Breast epithelium (tissue), 4 donors: ENCODE measurements at regions not wholly inside any gene's neighbourhood (a gene's known extent, or its start where the extent isn't known, plus 50 kb on each side); places are given as distances from the start of the nearest gene placed in this dataset.

Experiments used
- DNase-seq, 2 donors: peaks; one replicate each; pipeline ENCODE4 v3.0.0-alpha.2; 2019; ENCODE audit warnings: low spot score in 2 of 2
- H3K27ac ChIP-seq, 2 donors: fragments of 200-600 bp; sonication (generic) in 1 of 2; one replicate each; pipeline ENCODE4 v1.5.1; 2016 to 2019; ENCODE audit warnings: mild to moderate bottlenecking in 1 of 2
- H3K27me3 ChIP-seq, 2 donors: fragments of 200-600 bp; sonication (generic) in 1 of 2; one replicate each; pipeline versions ENCODE4 v1.5.1 to v1.6.0; 2017 to 2019; ENCODE audit warnings: control low read depth in 1 of 2, mild to moderate bottlenecking in 1 of 2
- H3K36me3 ChIP-seq: fragments of 200-600 bp; one replicate; pipeline ENCODE4 v1.5.1; 2019
- H3K4me1 ChIP-seq, 2 donors: fragments of 200-600 bp; sonication (generic); one replicate each; pipeline ENCODE4 v1.5.1; 2016 to 2019; ENCODE audit warnings: control low read depth in 1 of 2
- H3K4me3 ChIP-seq, 3 donors: fragments of 200-600 bp; sonication (generic); 1 replicate in 2 of 3; 2 replicates in 1 of 3; pipeline ENCODE4 v1.5.1; 2016 to 2019; ENCODE audit warnings: mild to moderate bottlenecking in 3 of 3, moderate library complexity in 2 of 3
- H3K9me3 ChIP-seq, 2 donors: fragments of 200-600 bp; sonication (generic) in 1 of 2; one replicate each; pipeline ENCODE4 v1.5.1; 2016 to 2019; ENCODE audit warnings: control low read depth in 1 of 2
- CTCF ChIP-seq, 3 donors: fragments of 450-650 bp; IDR thresholded peaks; one replicate each; pipeline ENCODE4 v1.5.1; 2016 to 2017; ENCODE audit warnings: antibody characterized with exemption in 3 of 3, mild to moderate bottlenecking in 3 of 3, moderate library complexity in 3 of 3
- POLR2A ChIP-seq: fragments of 450-650 bp; IDR thresholded peaks from one replicate; pipeline ENCODE4 v1.6.1; 2016; ENCODE audit warnings: antibody characterized with exemption, mild to moderate bottlenecking, moderate library complexity
- POLR2AphosphoS5 ChIP-seq, 3 donors: sonication (generic); formaldehyde crosslinking; IDR thresholded peaks; one replicate each; pipeline ENCODE4 v1.6.1; 2017; ENCODE audit warnings: antibody characterized with exemption in 3 of 3
- intact Hi-C: fragments of 100-400 bp; cut with DNase I; formaldehyde crosslinking; loops from one replicate; pipeline ENCODE4 v1.15.1; 2023; ENCODE audit warnings: low total_unique reads

DNA sequence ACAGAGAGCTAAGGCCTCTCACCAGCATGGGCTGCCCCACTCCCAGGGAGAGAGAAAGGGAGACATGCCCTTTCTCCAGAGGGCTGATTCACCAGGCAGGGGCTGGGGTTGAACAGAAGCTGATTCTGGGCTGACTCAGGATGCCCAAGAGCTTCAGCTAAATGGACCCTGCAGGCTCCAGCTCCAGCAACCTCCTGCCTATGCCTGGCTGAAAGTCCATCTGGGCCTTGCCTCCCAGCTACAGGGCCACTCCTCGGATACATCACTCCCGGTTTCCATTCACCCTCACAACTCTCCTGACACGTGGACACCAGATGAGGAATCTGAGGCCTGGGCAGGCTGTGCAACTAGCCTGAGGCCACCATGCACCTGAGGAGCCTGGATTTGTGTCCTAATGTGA lies 215.5 kb downstream of the BUD13 start:
- H3K27ac ChIP-seq: no peak overlapping the region
- TF ChIP-seq POLR2AphosphoS5 (IDR thresholded peaks at IDR 0.05) (no peak), CTCF (IDR thresholded peaks at IDR 0.05) (no peak), POLR2A (no peak)
- no peak for DNase-seq
- H3K36me3 ChIP-seq: no peaks in the 10 kb centered on the region
- H3K9me3 ChIP-seq: no peaks in the 10 kb centered on the region
- H3K4me1 ChIP-seq: no peaks in the 10 kb centered on the region
- no peak overlapping the region for H3K4me3 ChIP-seq
- H3K27me3 ChIP-seq: no peaks in the 10 kb centered on the region
- intact Hi-C loops: no loop called here

DNA sequence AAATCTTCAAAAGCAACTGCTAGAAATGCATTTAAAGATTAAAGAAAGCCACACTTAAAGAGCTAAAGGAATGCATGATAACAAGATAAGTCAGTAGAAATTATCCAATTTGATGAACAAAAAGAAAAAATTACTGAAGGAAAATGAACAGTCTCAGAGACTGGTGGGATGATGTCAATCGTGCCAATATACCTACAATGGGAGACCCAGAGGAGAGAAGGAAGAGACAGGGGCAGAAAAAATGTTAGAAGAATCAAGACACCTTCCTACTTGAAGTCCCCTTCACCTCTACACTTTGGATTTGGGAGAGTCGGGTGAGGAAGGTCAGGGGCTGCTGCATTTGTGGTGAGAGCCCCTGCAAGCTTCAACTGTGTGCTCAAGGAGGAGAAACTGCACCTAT lies 216.3 kb downstream of the BUD13 start:
- Histone ChIP-seq H3K27me3 (no peaks in the 10 kb centered on the region), H3K4me3 (no peak overlapping the region), H3K27ac (no peak overlapping the region), H3K36me3 (no peaks in the 10 kb centered on the region), H3K4me1 (no peaks in the 10 kb centered on the region), H3K9me3 (no peaks in the 10 kb centered on the region)
- TF ChIP-seq CTCF (IDR thresholded peaks at IDR 0.05) (no peak), POLR2AphosphoS5 (IDR thresholded peaks at IDR 0.05) (no peak), POLR2A (no peak)
- intact Hi-C loops: no loop called here
- DNase-seq: no peak

DNA sequence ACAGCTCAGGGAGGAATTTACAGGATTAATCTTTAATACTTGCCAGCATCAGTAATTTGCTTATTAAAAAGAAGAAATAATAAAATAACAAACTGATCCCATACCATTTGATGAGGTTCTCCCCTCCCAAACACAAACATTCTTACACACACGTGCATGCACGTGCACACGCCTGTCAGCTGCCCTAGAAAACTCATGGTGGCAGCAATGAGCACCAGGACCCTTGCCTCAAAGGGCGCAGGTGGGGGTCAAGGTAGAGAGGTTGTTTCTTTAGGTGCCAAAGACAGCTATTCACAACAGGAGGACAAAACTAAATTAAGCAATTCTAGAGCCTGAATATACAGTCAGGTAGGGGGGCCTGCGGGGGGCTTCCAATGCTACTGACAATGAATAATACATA lies 219.3 kb downstream of the BUD13 start:
- no peak for DNase-seq
- Histone ChIP-seq H3K4me3 (no peak overlapping the region), H3K4me1 (no peaks in the 10 kb centered on the region), H3K27ac (no peak overlapping the region), H3K27me3 (no peaks in the 10 kb centered on the region), H3K9me3 (peaks cover 5 to 10% of the 10 kb centered on the region in 2 donors), H3K36me3 (no peaks in the 10 kb centered on the region)
- TF ChIP-seq POLR2A (no peak), POLR2AphosphoS5 (IDR thresholded peaks at IDR 0.05) (no peak), CTCF (IDR thresholded peaks at IDR 0.05) (no peak)
- intact Hi-C loops: no loop called here

DNA sequence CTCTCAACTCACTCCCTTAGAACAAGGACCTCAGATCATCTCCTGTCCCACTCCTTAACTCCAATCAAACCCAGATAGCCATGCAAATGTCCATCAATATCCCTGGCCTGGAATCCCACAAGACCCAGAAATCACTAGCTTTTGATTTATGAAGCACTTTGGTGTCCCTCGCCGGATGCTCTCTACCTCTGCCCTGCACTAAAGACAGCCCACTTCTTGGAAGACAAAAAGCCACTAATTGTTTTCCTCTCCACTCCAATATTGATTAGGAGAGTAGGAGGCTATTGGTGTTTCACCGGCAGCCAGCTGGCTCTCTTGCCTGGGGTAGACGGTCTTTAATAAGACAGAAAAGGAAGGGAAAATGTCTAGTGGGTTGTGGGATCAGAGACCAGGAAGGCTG lies 221.2 kb downstream of the BUD13 start:
- Histone ChIP-seq H3K27ac (no peak overlapping the region), H3K9me3 (peaks cover 5 to 12% of the 10 kb centered on the region in 2 donors), H3K36me3 (no peaks in the 10 kb centered on the region), H3K4me1 (no peaks in the 10 kb centered on the region), H3K27me3 (no peaks in the 10 kb centered on the region), H3K4me3 (no peak overlapping the region)
- no peak for TF ChIP-seq POLR2A
- no peak for TF ChIP-seq CTCF (IDR thresholded peaks at IDR 0.05)
- no peak for TF ChIP-seq POLR2AphosphoS5 (IDR thresholded peaks at IDR 0.05)
- DNase-seq: no peak
- intact Hi-C loops: no loop called here

GRCh38 chr11:116548256-116548655 lies 224.5 kb downstream of the BUD13 start:
- intact Hi-C loops: no loop called here
- Histone ChIP-seq H3K9me3 (peaks cover 5 to 12% of the 10 kb centered on the region in 2 donors), H3K36me3 (no peaks in the 10 kb centered on the region), H3K27ac (no peak overlapping the region), H3K4me3 (no peak overlapping the region), H3K27me3 (no peaks in the 10 kb centered on the region), H3K4me1 (no peaks in the 10 kb centered on the region)
- DNase-seq: no peak
- TF ChIP-seq POLR2AphosphoS5 (IDR thresholded peaks at IDR 0.05) (no peak), CTCF (IDR thresholded peaks at IDR 0.05) (no peak)
